ENCODE measurements at regions not wholly inside any gene's neighbourhood (a gene's known extent, or its start where the extent isn't known, plus 50 kb on each side); places are given as distances from the start of the nearest gene placed in this dataset.

GRCh38 chr1:19563324-19564097, 78.2 kb upstream of the CAPZB start:
- WGBS, 2 experiments (ENCODE audit: low coverage in 1 of 2, low lambda C conversion rate in 2 of 2, missing lambda C conversion rate in 2 of 2), result 6 to 7% methylated on average over 15 of the region's 15 CpGs
- peak overlapping the region; percentile 57 for H3K4me3 ChIP-seq
- in situ Hi-C loops (cut with MboI), result no loop called here

GRCh38 chr1:19562847-19563246, 77.5 kb upstream of the CAPZB start:
- H3K4me3 ChIP-seq, result peak overlapping the region; percentile 57; the same call in 1 of the 2 replicates
- H3K36me3 ChIP-seq (ENCODE audit: low read depth), result no peaks in the 10 kb centered on the region
- DNase-seq, result no peak
- H3K27ac ChIP-seq, result peak overlapping the region; percentile 84
- H3K79me2 ChIP-seq (ENCODE audit: insufficient read depth), result no peaks in the 10 kb centered on the region
- peaks cover 46% of the 10 kb centered on the region for H3K4me1 ChIP-seq (ENCODE audit: insufficient read depth)
- no peaks in the 10 kb centered on the region for H3K27me3 ChIP-seq (replicated peaks; ENCODE audit: insufficient read depth)
- 55 to 65% methylated on average over 2 of the region's 2 CpGs for WGBS, 2 experiments (ENCODE audit: low coverage in 1 of 2, low lambda C conversion rate in 2 of 2, missing lambda C conversion rate in 2 of 2)
- H3F3A ChIP-seq (ENCODE audit: insufficient read depth), result peaks cover 41% of the 10 kb centered on the region
- in situ Hi-C loops (cut with MboI), result no loop called here
- no peaks in the 10 kb centered on the region for H4K20me1 ChIP-seq (ENCODE audit: insufficient read depth)
- H3K9me3 ChIP-seq (ENCODE audit: low read depth), result no peaks in the 10 kb centered on the region
- H3K4me2 ChIP-seq (ENCODE audit: unreplicated experiment), result peak overlapping the region; percentile 73
- H2AFZ ChIP-seq, result peak overlapping the region; percentile 83
- TF ChIP-seq EZH2 (IDR thresholded peaks at IDR 0.05; ENCODE audit: insufficient read depth, poor library complexity, severe bottlenecking), result no peak
- no peak for TF ChIP-seq EZH2phosphoT487 (IDR thresholded peaks at IDR 0.05; ENCODE audit: insufficient read depth, low read depth)
- no peaks in the 10 kb centered on the region for H3K9me2 ChIP-seq (ENCODE audit: insufficient read depth)
- H3K9ac ChIP-seq, result peak overlapping the region; percentile 71

More at GRCh38 chr1:19563324-19564097, 78.2 kb upstream of the CAPZB start:
- TF ChIP-seq EZH2phosphoT487 (IDR thresholded peaks at IDR 0.05; ENCODE audit: insufficient read depth, low read depth) (no peak), EZH2 (IDR thresholded peaks at IDR 0.05; ENCODE audit: insufficient read depth, poor library complexity, severe bottlenecking) (no peak)
- H3K27ac ChIP-seq, result peak overlapping the region; percentile 84
- no peaks in the 10 kb centered on the region for H3K9me2 ChIP-seq (ENCODE audit: insufficient read depth)
- H3K9me3 ChIP-seq (ENCODE audit: low read depth), result no peaks in the 10 kb centered on the region
- H3K4me1 ChIP-seq (ENCODE audit: insufficient read depth), result peaks cover 40% of the 10 kb centered on the region
- no peaks in the 10 kb centered on the region for H3K36me3 ChIP-seq (ENCODE audit: low read depth)
- no peaks in the 10 kb centered on the region for H3K79me2 ChIP-seq (ENCODE audit: insufficient read depth)
- H3K27me3 ChIP-seq (replicated peaks; ENCODE audit: insufficient read depth), result no peaks in the 10 kb centered on the region
- H4K20me1 ChIP-seq (ENCODE audit: insufficient read depth), result no peaks in the 10 kb centered on the region
- peak overlapping the region; percentile 71 for H3K9ac ChIP-seq
- H2AFZ ChIP-seq, result peak overlapping the region; percentile 83
- peaks cover 34% of the 10 kb centered on the region for H3F3A ChIP-seq (ENCODE audit: insufficient read depth)
- peak; percentile 89 for DNase-seq
- peak overlapping the region; percentile 73 for H3K4me2 ChIP-seq (ENCODE audit: unreplicated experiment)

- H4K20me1 ChIP-seq (ENCODE audit: insufficient read depth), result no peaks in the 10 kb centered on the region
- no peaks in the 10 kb centered on the region for H3K36me3 ChIP-seq (ENCODE audit: low read depth)
- H2AFZ ChIP-seq, result no peak overlapping the region
- in situ Hi-C loops (cut with MboI), result no loop called here
- no peaks in the 10 kb centered on the region for H3K79me2 ChIP-seq (ENCODE audit: insufficient read depth)
- H3K4me3 ChIP-seq, result no peak overlapping the region
- H3K4me2 ChIP-seq (ENCODE audit: unreplicated experiment), result no peak overlapping the region
- WGBS, 2 experiments (ENCODE audit: low coverage in 1 of 2, low lambda C conversion rate in 2 of 2, missing lambda C conversion rate in 2 of 2), result 70 to 77% methylated on average over 4 of the region's 4 CpGs
- H3K9me2 ChIP-seq (ENCODE audit: insufficient read depth), result no peaks in the 10 kb centered on the region
- no peaks in the 10 kb centered on the region for H3K27me3 ChIP-seq (replicated peaks; ENCODE audit: insufficient read depth)
- peaks cover 48% of the 10 kb centered on the region for H3K4me1 ChIP-seq (ENCODE audit: insufficient read depth)
- H3F3A ChIP-seq (ENCODE audit: insufficient read depth), result peaks cover 43% of the 10 kb centered on the region
- no peak for DNase-seq
- H3K9me3 ChIP-seq (ENCODE audit: low read depth), result no peaks in the 10 kb centered on the region
- peak overlapping the region; percentile 83 for H3K27ac ChIP-seq
- peak overlapping the region; percentile 53 for H3K9ac ChIP-seq
- no peak for TF ChIP-seq EZH2 (IDR thresholded peaks at IDR 0.05; ENCODE audit: insufficient read depth, poor library complexity, severe bottlenecking)
- TF ChIP-seq EZH2phosphoT487 (IDR thresholded peaks at IDR 0.05; ENCODE audit: insufficient read depth, low read depth), result no peak
Measured at GRCh38 chr1:19560480-19560879, 75.1 kb upstream of the CAPZB start.

GRCh38 chr1:19559641-19560040, 74.3 kb upstream of the CAPZB start:
- WGBS, 2 experiments (ENCODE audit: low coverage in 1 of 2, low lambda C conversion rate in 2 of 2, missing lambda C conversion rate in 2 of 2), result 39 to 42% methylated on average over 2 of the region's 2 CpGs
- Histone ChIP-seq H4K20me1 (ENCODE audit: insufficient read depth) (no peaks in the 10 kb centered on the region), H3K4me1 (ENCODE audit: insufficient read depth) (peaks cover 48% of the 10 kb centered on the region), H3K27ac (peak overlapping the region; percentile 83), H3K4me3 (no peak overlapping the region), H2AFZ (0 out of 2 replicates have a peak overlapping the region, but pooled peaks have one; percentile 20), H3K9ac (peak overlapping the region; percentile 53), H3K27me3 (replicated peaks; ENCODE audit: insufficient read depth) (no peaks in the 10 kb centered on the region), H3F3A (ENCODE audit: insufficient read depth) (peaks cover 43% of the 10 kb centered on the region), H3K79me2 (ENCODE audit: insufficient read depth) (no peaks in the 10 kb centered on the region), H3K9me3 (ENCODE audit: low read depth) (no peaks in the 10 kb centered on the region), H3K36me3 (ENCODE audit: low read depth) (no peaks in the 10 kb centered on the region), H3K4me2 (ENCODE audit: unreplicated experiment) (peak overlapping the region; percentile 27), H3K9me2 (ENCODE audit: insufficient read depth) (no peaks in the 10 kb centered on the region)
- TF ChIP-seq EZH2phosphoT487 (IDR thresholded peaks at IDR 0.05; ENCODE audit: insufficient read depth, low read depth) (no peak), EZH2 (IDR thresholded peaks at IDR 0.05; ENCODE audit: insufficient read depth, poor library complexity, severe bottlenecking) (no peak)
- DNase-seq, result peak; percentile 93
- in situ Hi-C loops (cut with MboI), result no loop called here

Measured in GM23248 (cell line).